ENCODE measurements at regions not wholly inside any gene's neighbourhood (a gene's known extent, or its start where the extent isn't known, plus 50 kb on each side); places are given as distances from the start of the nearest gene placed in this dataset.

GRCh38 chr17:33438139-33438538 lies 145.0 kb upstream of the ASIC2 start:
- Histone ChIP-seq H3K36me3 (replicated peaks in 1 of 2; ENCODE audit: control extremely low read depth in 1 of 2, control insufficient read depth in 1 of 2, extremely low read depth in 1 of 2, insufficient read depth in 2 of 2, low read length in 1 of 2) (no peaks in the 10 kb centered on the region), H4K20me1 (ENCODE audit: control insufficient read depth, insufficient read depth, low read length, poor library complexity, severe bottlenecking) (no peaks in the 10 kb centered on the region), H3K4me3 (ENCODE audit: control extremely low read depth in 1 of 5, extremely low read depth in 1 of 5, insufficient read depth in 1 of 5, low read depth in 2 of 5, low read length in 4 of 5) (no peak overlapping the region), H3K79me2 (ENCODE audit: control insufficient read depth, insufficient read depth, low read length) (no peaks in the 10 kb centered on the region), H3K27ac (ENCODE audit: low read length in 2 of 2) (no peak overlapping the region), H3K9ac (ENCODE audit: low read length) (no peak overlapping the region), H3K27me3 (replicated peaks in 1 of 4; ENCODE audit: control extremely low read depth in 1 of 4, control insufficient read depth in 3 of 4, insufficient read depth in 4 of 4, low read length in 3 of 4) (no peaks in the 10 kb centered on the region), H3K4me2 (replicated peaks; ENCODE audit: low read depth, low read length, poor library complexity, severe bottlenecking) (no peak overlapping the region), H2AFZ (ENCODE audit: insufficient read depth, low read depth, low read length, poor library complexity, severe bottlenecking) (no peak overlapping the region), H3K9me3 (ENCODE audit: control extremely low read depth in 1 of 3, control insufficient read depth in 2 of 3, insufficient read depth in 1 of 3, low read length in 2 of 3) (no peaks in the 10 kb centered on the region), H3K4me1 (ENCODE audit: control insufficient read depth in 2 of 2, insufficient read depth in 2 of 2, low read length in 2 of 2) (no peaks in the 10 kb centered on the region)
- Mint-ChIP-seq H3K27ac (no peak overlapping the region), H3K4me1 (no peaks in the 10 kb centered on the region), H3K9me3 (ENCODE audit: insufficient read depth) (peaks cover 3% of the 10 kb centered on the region), H3K27me3 (no peaks in the 10 kb centered on the region), H3K4me3 (no peak overlapping the region)
- ChIA-PET CTCF (interaction anchor here (1.0 kb wide), 1 partner anchor 10 kb away, joined by 3 read pairs; no protein-coding TSS in a partner anchor), POLR2A (no interaction called here)
- no CpG with 5 or more reads among the region's 2 CpGs for WGBS (ENCODE audit: insufficient coverage)
- no peak for ATAC-seq (ENCODE audit: low read depth)
- intact Hi-C loops (cut with micrococcal nuclease) = no loop called here
- TF ChIP-seq EZH2 (IDR thresholded peaks at IDR 0.05; ENCODE audit: borderline replicate concordance, insufficient read depth, low read depth, low read length, poor library complexity, severe bottlenecking) (no peak), CTCF (IDR thresholded peaks at IDR 0.05) (no peak)
- no peak for DNase-seq

GRCh38 chr17:33438578-33438977 lies 145.5 kb upstream of the ASIC2 start:
- WGBS (ENCODE audit: insufficient coverage) = no CpG with 5 or more reads among the region's 1 CpG
- ATAC-seq (ENCODE audit: low read depth) (no peak), DNase-seq (no peak)
- H3K27ac Mint-ChIP-seq = no peak overlapping the region
- H3K27me3 Mint-ChIP-seq = no peaks in the 10 kb centered on the region
- CTCF ChIA-PET = interaction anchor here (1.0 kb wide), 1 partner anchor 10 kb away, joined by 3 read pairs; no protein-coding TSS in a partner anchor
- Histone ChIP-seq H3K9ac (ENCODE audit: low read length) (no peak overlapping the region), H3K4me2 (replicated peaks; ENCODE audit: low read depth, low read length, poor library complexity, severe bottlenecking) (no peak overlapping the region), H3K4me1 (ENCODE audit: control insufficient read depth in 2 of 2, insufficient read depth in 2 of 2, low read length in 2 of 2) (no peaks in the 10 kb centered on the region), H3K27ac (ENCODE audit: low read length in 2 of 2) (no peak overlapping the region), H2AFZ (ENCODE audit: insufficient read depth, low read depth, low read length, poor library complexity, severe bottlenecking) (no peak overlapping the region), H3K9me3 (ENCODE audit: control extremely low read depth in 1 of 3, control insufficient read depth in 2 of 3, insufficient read depth in 1 of 3, low read length in 2 of 3) (no peaks in the 10 kb centered on the region), H3K36me3 (replicated peaks in 1 of 2; ENCODE audit: control extremely low read depth in 1 of 2, control insufficient read depth in 1 of 2, extremely low read depth in 1 of 2, insufficient read depth in 2 of 2, low read length in 1 of 2) (no peaks in the 10 kb centered on the region), H4K20me1 (ENCODE audit: control insufficient read depth, insufficient read depth, low read length, poor library complexity, severe bottlenecking) (no peaks in the 10 kb centered on the region), H3K79me2 (ENCODE audit: control insufficient read depth, insufficient read depth, low read length) (no peaks in the 10 kb centered on the region), H3K27me3 (replicated peaks in 1 of 4; ENCODE audit: control extremely low read depth in 1 of 4, control insufficient read depth in 3 of 4, insufficient read depth in 4 of 4, low read length in 3 of 4) (no peaks in the 10 kb centered on the region), H3K4me3 (ENCODE audit: control extremely low read depth in 1 of 5, extremely low read depth in 1 of 5, insufficient read depth in 1 of 5, low read depth in 2 of 5, low read length in 4 of 5) (no peak overlapping the region)
- intact Hi-C loops (cut with micrococcal nuclease) = no loop called here
- H3K4me3 Mint-ChIP-seq = no peak overlapping the region
- TF ChIP-seq EZH2 (IDR thresholded peaks at IDR 0.05; ENCODE audit: borderline replicate concordance, insufficient read depth, low read depth, low read length, poor library complexity, severe bottlenecking) (no peak), CTCF (IDR thresholded peaks at IDR 0.05) (no peak)
- peaks cover 3% of the 10 kb centered on the region for H3K9me3 Mint-ChIP-seq (ENCODE audit: insufficient read depth)
- no peaks in the 10 kb centered on the region for H3K4me1 Mint-ChIP-seq
- POLR2A ChIA-PET = no interaction called here
